ENCODE measurements at regions not wholly inside any gene's neighbourhood (a gene's known extent, or its start where the extent isn't known, plus 50 kb on each side); places are given as distances from the start of the nearest gene placed in this dataset.
"Not testable (repeated sequence)": the region's sequence is repeated elsewhere in the genome, so short reads cannot be mapped to it uniquely, and the experiment has no call there.

GRCh38 chr5:2353871-2354440, 397.5 kb downstream of the IRX2 start:
- TF ChIP-seq, protein P1, sequence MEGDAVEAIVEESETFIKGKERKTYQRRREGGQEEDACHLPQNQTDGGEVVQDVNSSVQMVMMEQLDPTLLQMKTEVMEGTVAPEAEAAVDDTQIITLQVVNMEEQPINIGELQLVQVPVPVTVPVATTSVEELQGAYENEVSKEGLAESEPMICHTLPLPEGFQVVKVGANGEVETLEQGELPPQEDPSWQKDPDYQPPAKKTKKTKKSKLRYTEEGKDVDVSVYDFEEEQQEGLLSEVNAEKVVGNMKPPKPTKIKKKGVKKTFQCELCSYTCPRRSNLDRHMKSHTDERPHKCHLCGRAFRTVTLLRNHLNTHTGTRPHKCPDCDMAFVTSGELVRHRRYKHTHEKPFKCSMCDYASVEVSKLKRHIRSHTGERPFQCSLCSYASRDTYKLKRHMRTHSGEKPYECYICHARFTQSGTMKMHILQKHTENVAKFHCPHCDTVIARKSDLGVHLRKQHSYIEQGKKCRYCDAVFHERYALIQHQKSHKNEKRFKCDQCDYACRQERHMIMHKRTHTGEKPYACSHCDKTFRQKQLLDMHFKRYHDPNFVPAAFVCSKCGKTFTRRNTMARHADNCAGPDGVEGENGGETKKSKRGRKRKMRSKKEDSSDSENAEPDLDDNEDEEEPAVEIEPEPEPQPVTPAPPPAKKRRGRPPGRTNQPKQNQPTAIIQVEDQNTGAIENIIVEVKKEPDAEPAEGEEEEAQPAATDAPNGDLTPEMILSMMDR (conservative IDR thresholded peaks at IDR 0.05; ENCODE audit: low read length): no peak
- H3K4me3 ChIP-seq (ENCODE audit: low read length): no peak overlapping the region
- DNase-seq (ENCODE audit: low read depth): no peak

- TF ChIP-seq, protein P1 (conservative IDR thresholded peaks at IDR 0.05; ENCODE audit: low read length): no peak
- no peak overlapping the region for H3K4me3 ChIP-seq (ENCODE audit: low read length)
- no peak for DNase-seq (ENCODE audit: low read depth)
These were observed 398.3 kb downstream of the IRX2 start for GRCh38 chr5:2353211-2353610.

GRCh38 chr5:2352101-2352861, 399.2 kb downstream of the IRX2 start:
- no peak for DNase-seq (ENCODE audit: low read depth)
- no peak overlapping the region for H3K4me3 ChIP-seq (ENCODE audit: low read length)
- TF ChIP-seq, protein P1 (conservative IDR thresholded peaks at IDR 0.05; ENCODE audit: low read length): no peak

DNA sequence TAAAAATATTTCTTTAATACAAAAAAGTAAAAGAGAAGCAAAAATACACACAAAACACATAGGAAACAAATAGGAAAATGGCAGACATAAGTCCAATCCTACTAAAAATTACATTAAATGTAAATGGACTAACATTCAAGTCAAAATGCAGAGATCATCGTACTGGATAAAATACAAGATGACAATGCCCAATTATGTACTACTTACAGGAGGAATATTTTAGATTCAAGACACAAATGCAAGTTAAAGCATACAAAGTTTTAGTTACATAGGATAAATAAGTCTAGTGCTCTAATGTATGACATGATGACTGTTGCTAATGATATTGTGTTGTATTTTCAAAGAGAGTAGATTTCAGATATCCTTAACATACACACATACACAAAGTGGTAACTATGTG, 401.7 kb downstream of the IRX2 start:
- not testable (repeated sequence) for H3K4me3 ChIP-seq (ENCODE audit: low read length); DNase-seq (ENCODE audit: low read depth)

- H3K4me3 ChIP-seq (ENCODE audit: low read length): no peak overlapping the region
- TF ChIP-seq, protein P1 (conservative IDR thresholded peaks at IDR 0.05; ENCODE audit: low read length): no peak
- DNase-seq (ENCODE audit: low read depth): no peak
These were observed 412.8 kb downstream of the IRX2 start for GRCh38 chr5:2338686-2339085.

GRCh38 chr5:2335733-2336515, 415.6 kb downstream of the IRX2 start:
- no peak for DNase-seq (ENCODE audit: low read depth)
- TF ChIP-seq, protein P1 (conservative IDR thresholded peaks at IDR 0.05; ENCODE audit: low read length): no peak

GRCh38 chr5:2335125-2335732, 416.2 kb downstream of the IRX2 start:
- no peak for DNase-seq (ENCODE audit: low read depth)
- TF ChIP-seq, protein P1 (conservative IDR thresholded peaks at IDR 0.05; ENCODE audit: low read length): no peak
- no peak overlapping the region for H3K4me3 ChIP-seq (ENCODE audit: low read length)

More at GRCh38 chr5:2335733-2336515, 415.6 kb downstream of the IRX2 start:
- H3K4me3 ChIP-seq (ENCODE audit: low read length): no peak overlapping the region

Measured in AG10803 (cell line).